GM23338 (cell line): ENCODE measurements at regions not wholly inside any gene's neighbourhood (a gene's known extent, or its start where the extent isn't known, plus 50 kb on each side); places are given as distances from the start of the nearest gene placed in this dataset.

Experiments
- ATAC-seq: fragments of 200-7000 bp; cut with Tn5 transposase; 3 replicates; pipeline ENCODE4 v1.9.1; 2020
- DNase-seq: peaks from one replicate; pipeline ENCODE4 v3.0.0-alpha.2; 2015; ENCODE audit warnings: low spot score
- H2AFZ ChIP-seq: fragments of 200-600 bp; sonication (generic); 2 replicates; pipeline ENCODE4 v1.8.0; 2016; ENCODE audit warnings: antibody characterized with exemption, mild to moderate bottlenecking, moderate library complexity
- H3F3A ChIP-seq: fragments of 200-600 bp; sonication (generic); replicated peaks from 2 replicates; pipeline ENCODE4 v1.8.0; 2017; ENCODE audit warnings: antibody characterized with exemption, mixed run types, low read depth
- H3K27ac ChIP-seq: fragments of 200-600 bp; sonication (generic); 2 replicates; pipeline ENCODE4 v1.6.1; 2016; ENCODE audit warnings: low read depth
- H3K27me3 ChIP-seq: fragments of 200-600 bp; sonication (generic); 2 replicates; pipeline ENCODE4 v1.8.0; 2016; ENCODE audit warnings: mild to moderate bottlenecking, mixed run types, moderate library complexity; ENCODE audit not compliant: insufficient read depth
- H3K36me3 ChIP-seq: fragments of 200-600 bp; sonication (generic); 2 replicates; pipeline ENCODE4 v1.8.0; 2016; ENCODE audit warnings: mild to moderate bottlenecking; ENCODE audit not compliant: insufficient read depth
- H3K4me1 ChIP-seq: fragments of 200-600 bp; sonication (generic); 2 replicates; pipeline ENCODE4 v1.8.0; 2016; ENCODE audit warnings: mild to moderate bottlenecking, moderate library complexity; ENCODE audit not compliant: insufficient read depth
- H3K4me2 ChIP-seq: fragments of 200-600 bp; sonication (generic); 2 replicates; pipeline ENCODE4 v1.7.1; 2017; ENCODE audit warnings: mixed run types
- H3K4me3 ChIP-seq: fragments of 200-600 bp; sonication (generic); 2 replicates; pipeline ENCODE4 v1.6.1; 2016; ENCODE audit warnings: mixed run types
- H3K79me2 ChIP-seq: fragments of 200-600 bp; sonication (generic); replicated peaks from 2 replicates; pipeline ENCODE4 v1.8.0; 2017; ENCODE audit warnings: mild to moderate bottlenecking; ENCODE audit not compliant: insufficient read depth
- H3K9me2 ChIP-seq: fragments of 200-600 bp; sonication (generic); 2 replicates; pipeline ENCODE4 v1.8.0; 2017; ENCODE audit not compliant: insufficient read depth
- H4K20me1 ChIP-seq: fragments of 200-600 bp; sonication (generic); replicated peaks from 2 replicates; pipeline ENCODE4 v1.8.0; 2017; ENCODE audit warnings: mild to moderate bottlenecking; ENCODE audit not compliant: insufficient read depth
- H3K27ac Mint-ChIP-seq: 2 replicates; pipeline ENCODE4 v1.8.0; 2020; ENCODE audit warnings: inconsistent platforms, mild to moderate bottlenecking, moderate library complexity, mixed read lengths
- H3K27me3 Mint-ChIP-seq: 3 replicates; pipeline ENCODE4 v1.8.0; 2022; ENCODE audit warnings: low read depth, mild to moderate bottlenecking, moderate library complexity, mixed read lengths, inconsistent platforms; ENCODE audit not compliant: insufficient read depth, poor library complexity
- H3K36me3 Mint-ChIP-seq: 3 replicates; pipeline ENCODE4 v1.8.0; 2021; ENCODE audit warnings: low read depth, mild to moderate bottlenecking, inconsistent platforms, moderate library complexity, mixed read lengths
- H3K4me1 Mint-ChIP-seq: 3 replicates; pipeline ENCODE4 v1.8.0; 2020; ENCODE audit warnings: mild to moderate bottlenecking, inconsistent platforms, mixed read lengths
- H3K4me3 Mint-ChIP-seq: 3 replicates; pipeline ENCODE4 v1.8.0; 2021; ENCODE audit warnings: moderate library complexity, mild to moderate bottlenecking, inconsistent platforms, mixed read lengths
- H3K9me3 Mint-ChIP-seq: 3 replicates; pipeline ENCODE4 v1.8.0; 2020; ENCODE audit warnings: moderate library complexity, mild to moderate bottlenecking, inconsistent platforms, mixed read lengths
- CREB1 ChIP-seq: fragments of 250-450 bp; sonication (Bioruptor Pico); IDR thresholded peaks from 2 replicates; pipeline ENCODE4 v1.5.0; 2020; ENCODE audit warnings: low read depth, mild to moderate bottlenecking, moderate library complexity
- ETS1 ChIP-seq: IDR thresholded peaks from 2 replicates; pipeline ENCODE4 v1.6.1; 2016; ENCODE audit warnings: antibody characterized with exemption
- EZH2 ChIP-seq: fragments of 200-600 bp; sonication (generic); IDR thresholded peaks from one replicate; pipeline ENCODE4 v1.8.0; 2017; ENCODE audit warnings: antibody characterized with exemption, mild to moderate bottlenecking, low read depth; ENCODE audit not compliant: unreplicated experiment
- EZH2phosphoT487 ChIP-seq: fragments of 200-600 bp; sonication (generic); IDR thresholded peaks from one replicate; pipeline ENCODE4 v1.8.1; 2018; ENCODE audit warnings: antibody characterized with exemption; ENCODE audit not compliant: unreplicated experiment
- JUNB ChIP-seq: IDR thresholded peaks from one replicate; pipeline ENCODE4 v1.6.1; 2016; ENCODE audit warnings: antibody characterized with exemption; ENCODE audit not compliant: unreplicated experiment
- NANOG ChIP-seq: IDR thresholded peaks from 2 replicates; pipeline ENCODE4 v1.6.1; 2016; ENCODE audit warnings: antibody characterized with exemption, borderline replicate concordance
- POLR2AphosphoS5 ChIP-seq: IDR thresholded peaks from 2 replicates; pipeline ENCODE4 v1.6.1; 2016; ENCODE audit warnings: antibody characterized with exemption, low read depth
- REST ChIP-seq: IDR thresholded peaks from one replicate; pipeline ENCODE4 v1.6.1; 2018; ENCODE audit warnings: antibody characterized with exemption; ENCODE audit not compliant: unreplicated experiment
- STAT1 ChIP-seq: IDR thresholded peaks from one replicate; pipeline ENCODE4 v1.6.1; 2016; ENCODE audit warnings: antibody characterized with exemption; ENCODE audit not compliant: unreplicated experiment
- ZNF114 ChIP-seq: fragments of 250-450 bp; sonication (Bioruptor Pico); IDR thresholded peaks from 2 replicates; pipeline ENCODE4 v1.5.0; 2020; ENCODE audit warnings: mild to moderate bottlenecking, moderate library complexity
- ZNF331 ChIP-seq: fragments of 250-450 bp; sonication (Bioruptor Pico); IDR thresholded peaks from 2 replicates; pipeline ENCODE4 v1.5.0; 2020; ENCODE audit warnings: low read depth, mild to moderate bottlenecking, moderate library complexity
- TF ChIP-seq, protein P1 (sequence below), 2 experiments: fragments of 200-600 bp in 1 of 2; sonication (generic) in 1 of 2; conservative IDR thresholded peaks; 2 replicates each; pipeline versions ENCODE4 v1.5.1 to v1.6.1; 2016 to 2017; ENCODE audit warnings: antibody characterized with exemption in 2 of 2, low read depth in 2 of 2, mild to moderate bottlenecking in 2 of 2, moderate library complexity in 1 of 2
- TF ChIP-seq, protein P2 (sequence below): fragments of 250-450 bp; sonication (Bioruptor Pico); IDR thresholded peaks from 2 replicates; pipeline ENCODE4 v1.5.0; 2020; ENCODE audit warnings: mild to moderate bottlenecking, moderate library complexity

GRCh38 chr2:19027626-19028025 is 330.8 kb downstream of the OSR1 start (continued):
- TF ChIP-seq EZH2phosphoT487: no peak
- no peak for TF ChIP-seq EZH2

DNA sequence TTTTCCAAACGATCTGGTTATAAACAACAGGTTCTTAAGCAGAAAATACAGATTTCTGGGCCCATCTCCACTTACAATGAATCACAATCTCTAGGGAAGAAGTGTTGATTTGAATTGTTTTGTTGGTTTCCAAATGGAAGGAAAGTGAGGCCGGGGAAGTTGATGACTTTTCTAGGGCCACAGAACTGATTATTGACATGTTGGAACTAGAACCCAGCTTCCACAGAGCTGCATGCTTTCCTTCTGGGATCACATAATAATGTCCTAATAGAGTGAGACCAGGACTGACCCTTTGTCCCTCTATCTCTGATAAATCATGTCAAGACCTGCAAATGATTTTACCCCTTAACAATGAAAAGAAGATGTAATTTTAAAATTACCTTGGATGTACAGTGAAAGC is 332.2 kb downstream of the OSR1 start:
- Mint-ChIP-seq H3K4me3 (no peak overlapping the region), H3K36me3 (no peaks in the 10 kb centered on the region), H3K9me3 (no peaks in the 10 kb centered on the region), H3K27ac (no peak overlapping the region), H3K27me3 (peaks cover 2% of the 10 kb centered on the region), H3K4me1 (peaks cover 7% of the 10 kb centered on the region; the same call in 2 of the 3 replicates)
- H4K20me1 ChIP-seq: no peaks in the 10 kb centered on the region
- ATAC-seq (no peak), DNase-seq (no peak)
- no peaks in the 10 kb centered on the region for H3K27me3 ChIP-seq
- H3K9me2 ChIP-seq: no peaks in the 10 kb centered on the region
- H3K79me2 ChIP-seq: no peaks in the 10 kb centered on the region
- H3K4me1 ChIP-seq: no peaks in the 10 kb centered on the region
- no peak overlapping the region for H3K27ac ChIP-seq
- no peaks in the 10 kb centered on the region for H3K36me3 ChIP-seq
- no peak overlapping the region for H3K4me2 ChIP-seq
- TF ChIP-seq JUNB (no peak), ZNF331 (CRISPR knock-in tag) (no peak), EZH2 (no peak), NANOG (no peak), REST (no peak), ETS1 (no peak), EZH2phosphoT487 (no peak), CREB1 (CRISPR knock-in tag) (no peak), STAT1 (no peak), POLR2AphosphoS5 (no peak), ZNF114 (CRISPR knock-in tag) (no peak)
- TF ChIP-seq, protein P1, sequence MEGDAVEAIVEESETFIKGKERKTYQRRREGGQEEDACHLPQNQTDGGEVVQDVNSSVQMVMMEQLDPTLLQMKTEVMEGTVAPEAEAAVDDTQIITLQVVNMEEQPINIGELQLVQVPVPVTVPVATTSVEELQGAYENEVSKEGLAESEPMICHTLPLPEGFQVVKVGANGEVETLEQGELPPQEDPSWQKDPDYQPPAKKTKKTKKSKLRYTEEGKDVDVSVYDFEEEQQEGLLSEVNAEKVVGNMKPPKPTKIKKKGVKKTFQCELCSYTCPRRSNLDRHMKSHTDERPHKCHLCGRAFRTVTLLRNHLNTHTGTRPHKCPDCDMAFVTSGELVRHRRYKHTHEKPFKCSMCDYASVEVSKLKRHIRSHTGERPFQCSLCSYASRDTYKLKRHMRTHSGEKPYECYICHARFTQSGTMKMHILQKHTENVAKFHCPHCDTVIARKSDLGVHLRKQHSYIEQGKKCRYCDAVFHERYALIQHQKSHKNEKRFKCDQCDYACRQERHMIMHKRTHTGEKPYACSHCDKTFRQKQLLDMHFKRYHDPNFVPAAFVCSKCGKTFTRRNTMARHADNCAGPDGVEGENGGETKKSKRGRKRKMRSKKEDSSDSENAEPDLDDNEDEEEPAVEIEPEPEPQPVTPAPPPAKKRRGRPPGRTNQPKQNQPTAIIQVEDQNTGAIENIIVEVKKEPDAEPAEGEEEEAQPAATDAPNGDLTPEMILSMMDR (conservative IDR thresholded peaks at IDR 0.05; ENCODE audit: low read depth in 2 of 2): no peak
- TF ChIP-seq, protein P2, sequence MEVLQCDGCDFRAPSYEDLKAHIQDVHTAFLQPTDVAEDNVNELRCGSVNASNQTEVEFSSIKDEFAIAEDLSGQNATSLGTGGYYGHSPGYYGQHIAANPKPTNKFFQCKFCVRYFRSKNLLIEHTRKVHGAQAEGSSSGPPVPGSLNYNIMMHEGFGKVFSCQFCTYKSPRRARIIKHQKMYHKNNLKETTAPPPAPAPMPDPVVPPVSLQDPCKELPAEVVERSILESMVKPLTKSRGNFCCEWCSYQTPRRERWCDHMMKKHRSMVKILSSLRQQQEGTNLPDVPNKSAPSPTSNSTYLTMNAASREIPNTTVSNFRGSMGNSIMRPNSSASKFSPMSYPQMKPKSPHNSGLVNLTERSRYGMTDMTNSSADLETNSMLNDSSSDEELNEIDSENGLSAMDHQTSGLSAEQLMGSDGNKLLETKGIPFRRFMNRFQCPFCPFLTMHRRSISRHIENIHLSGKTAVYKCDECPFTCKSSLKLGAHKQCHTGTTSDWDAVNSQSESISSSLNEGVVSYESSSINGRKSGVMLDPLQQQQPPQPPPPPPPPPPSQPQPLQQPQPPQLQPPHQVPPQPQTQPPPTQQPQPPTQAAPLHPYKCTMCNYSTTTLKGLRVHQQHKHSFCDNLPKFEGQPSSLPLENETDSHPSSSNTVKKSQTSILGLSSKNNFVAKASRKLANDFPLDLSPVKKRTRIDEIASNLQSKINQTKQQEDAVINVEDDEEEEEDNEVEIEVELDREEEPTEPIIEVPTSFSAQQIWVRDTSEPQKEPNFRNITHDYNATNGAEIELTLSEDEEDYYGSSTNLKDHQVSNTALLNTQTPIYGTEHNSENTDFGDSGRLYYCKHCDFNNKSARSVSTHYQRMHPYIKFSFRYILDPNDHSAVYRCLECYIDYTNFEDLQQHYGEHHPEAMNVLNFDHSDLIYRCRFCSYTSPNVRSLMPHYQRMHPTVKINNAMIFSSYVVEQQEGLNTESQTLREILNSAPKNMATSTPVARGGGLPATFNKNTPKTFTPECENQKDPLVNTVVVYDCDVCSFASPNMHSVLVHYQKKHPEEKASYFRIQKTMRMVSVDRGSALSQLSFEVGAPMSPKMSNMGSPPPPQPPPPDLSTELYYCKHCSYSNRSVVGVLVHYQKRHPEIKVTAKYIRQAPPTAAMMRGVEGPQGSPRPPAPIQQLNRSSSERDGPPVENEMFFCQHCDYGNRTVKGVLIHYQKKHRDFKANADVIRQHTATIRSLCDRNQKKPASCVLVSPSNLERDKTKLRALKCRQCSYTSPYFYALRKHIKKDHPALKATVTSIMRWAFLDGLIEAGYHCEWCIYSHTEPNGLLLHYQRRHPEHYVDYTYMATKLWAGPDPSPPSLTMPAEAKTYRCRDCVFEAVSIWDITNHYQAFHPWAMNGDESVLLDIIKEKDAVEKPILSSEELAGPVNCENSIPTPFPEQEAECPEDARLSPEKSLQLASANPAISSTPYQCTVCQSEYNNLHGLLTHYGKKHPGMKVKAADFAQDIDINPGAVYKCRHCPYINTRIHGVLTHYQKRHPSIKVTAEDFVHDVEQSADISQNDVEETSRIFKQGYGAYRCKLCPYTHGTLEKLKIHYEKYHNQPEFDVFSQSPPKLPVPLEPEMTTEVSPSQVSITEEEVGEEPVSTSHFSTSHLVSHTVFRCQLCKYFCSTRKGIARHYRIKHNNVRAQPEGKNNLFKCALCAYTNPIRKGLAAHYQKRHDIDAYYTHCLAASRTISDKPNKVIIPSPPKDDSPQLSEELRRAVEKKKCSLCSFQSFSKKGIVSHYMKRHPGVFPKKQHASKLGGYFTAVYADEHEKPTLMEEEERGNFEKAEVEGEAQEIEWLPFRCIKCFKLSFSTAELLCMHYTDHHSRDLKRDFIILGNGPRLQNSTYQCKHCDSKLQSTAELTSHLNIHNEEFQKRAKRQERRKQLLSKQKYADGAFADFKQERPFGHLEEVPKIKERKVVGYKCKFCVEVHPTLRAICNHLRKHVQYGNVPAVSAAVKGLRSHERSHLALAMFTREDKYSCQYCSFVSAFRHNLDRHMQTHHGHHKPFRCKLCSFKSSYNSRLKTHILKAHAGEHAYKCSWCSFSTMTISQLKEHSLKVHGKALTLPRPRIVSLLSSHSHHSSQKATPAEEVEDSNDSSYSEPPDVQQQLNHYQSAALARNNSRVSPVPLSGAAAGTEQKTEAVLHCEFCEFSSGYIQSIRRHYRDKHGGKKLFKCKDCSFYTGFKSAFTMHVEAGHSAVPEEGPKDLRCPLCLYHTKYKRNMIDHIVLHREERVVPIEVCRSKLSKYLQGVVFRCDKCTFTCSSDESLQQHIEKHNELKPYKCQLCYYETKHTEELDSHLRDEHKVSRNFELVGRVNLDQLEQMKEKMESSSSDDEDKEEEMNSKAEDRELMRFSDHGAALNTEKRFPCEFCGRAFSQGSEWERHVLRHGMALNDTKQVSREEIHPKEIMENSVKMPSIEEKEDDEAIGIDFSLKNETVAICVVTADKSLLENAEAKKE: no peak
- H2AFZ ChIP-seq: no peak overlapping the region
- no peaks in the 10 kb centered on the region for H3F3A ChIP-seq
- no peak overlapping the region for H3K4me3 ChIP-seq
